ENCODE measurements at regions not wholly inside any gene's neighbourhood (a gene's known extent, or its start where the extent isn't known, plus 50 kb on each side); places are given as distances from the start of the nearest gene placed in this dataset.

- TF ChIP-seq, protein P1, sequence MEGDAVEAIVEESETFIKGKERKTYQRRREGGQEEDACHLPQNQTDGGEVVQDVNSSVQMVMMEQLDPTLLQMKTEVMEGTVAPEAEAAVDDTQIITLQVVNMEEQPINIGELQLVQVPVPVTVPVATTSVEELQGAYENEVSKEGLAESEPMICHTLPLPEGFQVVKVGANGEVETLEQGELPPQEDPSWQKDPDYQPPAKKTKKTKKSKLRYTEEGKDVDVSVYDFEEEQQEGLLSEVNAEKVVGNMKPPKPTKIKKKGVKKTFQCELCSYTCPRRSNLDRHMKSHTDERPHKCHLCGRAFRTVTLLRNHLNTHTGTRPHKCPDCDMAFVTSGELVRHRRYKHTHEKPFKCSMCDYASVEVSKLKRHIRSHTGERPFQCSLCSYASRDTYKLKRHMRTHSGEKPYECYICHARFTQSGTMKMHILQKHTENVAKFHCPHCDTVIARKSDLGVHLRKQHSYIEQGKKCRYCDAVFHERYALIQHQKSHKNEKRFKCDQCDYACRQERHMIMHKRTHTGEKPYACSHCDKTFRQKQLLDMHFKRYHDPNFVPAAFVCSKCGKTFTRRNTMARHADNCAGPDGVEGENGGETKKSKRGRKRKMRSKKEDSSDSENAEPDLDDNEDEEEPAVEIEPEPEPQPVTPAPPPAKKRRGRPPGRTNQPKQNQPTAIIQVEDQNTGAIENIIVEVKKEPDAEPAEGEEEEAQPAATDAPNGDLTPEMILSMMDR (optimal IDR thresholded peaks at IDR 0.05 in 1 of 3, IDR thresholded peaks at IDR 0.05 in 1 of 3, conservative IDR thresholded peaks at IDR 0.05 in 1 of 3; ENCODE audit: extremely low read depth in 1 of 3, insufficient read depth in 2 of 3, low read length in 3 of 3) = peak in 2 of 3 experiments; percentile 26 to 47
- no peak for TF ChIP-seq EZH2 (IDR thresholded peaks at IDR 0.05; ENCODE audit: low read length)
These were observed 325.9 kb downstream of the FOXO1 start for GRCh38 chr13:40340368-40341095.

Data from keratinocyte (primary cell).